Amygdala (tissue), 56 donors: ENCODE measurements at regions not wholly inside any gene's neighbourhood (a gene's known extent, or its start where the extent isn't known, plus 50 kb on each side); places are given as distances from the start of the nearest gene placed in this dataset.

Experiments
- DNase-seq, 56 donors: peaks; one replicate each; lab custom pipeline; 2025; lab: John Stamatoyannopoulos, UW

DNA sequence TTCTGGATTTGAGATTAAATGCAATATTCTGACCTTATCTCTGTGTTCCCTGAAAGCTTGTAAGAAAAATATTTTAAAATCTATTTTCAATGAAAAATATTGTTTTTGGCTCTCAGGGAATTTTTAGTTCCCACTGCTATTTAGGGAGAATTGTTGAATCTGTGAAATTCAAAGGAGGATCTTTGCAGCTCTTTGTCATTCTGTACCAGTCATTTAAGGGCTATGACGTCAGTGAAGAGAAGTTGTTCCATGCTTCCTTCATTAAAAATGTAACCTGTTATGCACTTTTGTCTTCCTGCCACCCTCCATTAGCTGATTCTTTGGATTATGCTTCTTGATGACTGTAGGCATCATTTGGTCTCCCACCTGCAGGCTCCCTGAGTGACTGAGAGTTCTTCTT, 427.8 kb upstream of the C2CD4B start:
- DNase-seq, result no peak

DNA sequence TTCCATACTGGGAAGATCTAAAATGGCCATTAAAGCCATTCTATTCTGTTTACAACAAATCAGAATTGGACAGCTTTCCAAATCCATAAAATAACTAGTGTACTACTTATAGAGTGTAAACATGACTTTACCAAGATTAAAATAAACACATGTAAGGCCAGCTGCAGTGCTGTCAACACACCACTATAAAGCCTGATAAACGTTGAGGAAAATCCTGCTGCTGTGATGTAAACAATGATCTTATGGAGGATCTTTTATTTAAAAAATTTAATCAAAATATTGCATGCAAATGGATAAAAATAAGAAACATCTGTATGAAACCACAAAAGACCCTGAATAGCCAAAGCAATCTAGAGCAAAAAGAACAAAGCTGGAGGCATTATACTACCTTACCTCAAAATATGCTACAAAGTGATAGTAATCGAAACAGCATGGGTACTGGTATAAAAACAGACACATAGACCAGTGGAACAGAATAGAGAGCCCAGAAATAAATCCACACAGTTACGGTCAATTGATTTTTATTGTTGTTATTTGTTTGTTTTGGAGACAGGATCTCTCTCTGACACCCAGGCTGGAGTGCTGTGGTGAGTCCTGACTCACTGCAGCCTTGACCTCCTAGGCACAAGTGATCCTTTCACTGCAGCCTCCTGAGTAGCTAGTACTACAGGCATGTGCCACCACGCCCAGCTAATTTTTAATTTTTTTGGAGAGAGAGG, 428.8 kb upstream of the C2CD4B start:
- no peak for DNase-seq

DNA sequence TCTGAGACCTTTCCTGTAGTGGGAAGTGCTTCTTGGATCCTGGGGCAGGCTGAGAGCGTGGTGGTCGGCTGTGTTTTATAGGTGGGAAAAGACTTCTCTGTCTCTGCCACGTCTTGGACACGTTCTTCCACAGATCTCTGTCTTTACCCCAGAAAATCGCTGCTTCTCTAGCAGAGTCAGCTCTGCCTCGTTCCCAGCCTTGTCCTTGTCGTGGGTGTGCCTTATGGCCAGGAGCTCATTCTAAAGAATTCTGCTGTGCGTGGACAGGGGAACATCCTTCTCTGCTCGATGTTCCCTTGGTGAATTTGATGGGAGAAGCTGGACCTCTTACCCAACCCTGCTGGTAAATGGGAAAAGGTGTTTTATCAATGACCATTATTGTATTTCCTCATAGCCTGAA, 433.1 kb upstream of the C2CD4B start:
- no peak for DNase-seq

DNA sequence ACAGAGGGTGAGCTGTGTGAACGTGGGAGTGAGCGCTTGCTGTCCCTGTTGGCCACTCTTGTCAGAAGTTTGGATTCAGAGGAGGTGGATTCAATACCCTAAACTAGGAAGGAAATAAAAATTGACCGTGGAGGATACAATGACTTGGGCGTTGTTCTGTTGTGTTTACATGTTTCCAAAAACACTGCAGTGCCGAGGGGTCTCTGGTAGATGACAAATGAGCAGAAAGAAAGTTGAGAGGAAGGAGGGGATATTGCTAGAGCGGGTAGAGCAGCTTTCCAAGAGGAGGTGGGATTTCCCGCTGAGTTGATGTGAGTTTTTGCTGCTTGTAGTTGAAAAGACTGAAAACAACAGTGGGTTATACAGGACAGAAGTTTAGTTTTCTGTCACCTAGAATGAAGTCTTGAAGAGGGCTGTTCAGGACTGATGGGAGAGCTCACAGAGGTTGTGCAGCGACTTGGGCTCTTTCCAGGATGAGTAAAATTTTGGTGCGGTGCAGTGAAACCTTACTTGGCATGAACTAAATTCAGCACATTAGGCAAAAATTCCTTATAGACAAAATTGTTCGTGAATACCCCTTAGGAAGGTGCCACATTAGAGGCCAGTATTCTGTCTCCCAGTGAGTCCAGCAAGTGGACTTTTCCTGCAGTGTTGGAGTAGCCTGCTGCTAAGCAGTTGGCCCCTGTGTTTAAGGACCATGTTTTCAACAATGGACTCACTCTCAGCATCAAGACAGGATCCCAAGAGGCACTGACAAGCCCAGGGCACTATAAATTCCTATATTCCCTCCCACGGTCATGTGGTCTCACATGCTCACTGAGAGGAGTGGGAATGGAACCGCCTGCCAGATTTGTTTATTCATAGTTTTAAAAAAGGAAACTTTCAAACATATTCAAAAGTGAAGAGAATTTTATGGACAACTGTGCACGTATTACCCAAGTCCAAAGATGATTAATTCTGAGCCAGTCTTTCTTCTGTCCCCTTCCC, 435.0 kb upstream of the C2CD4B start:
- DNase-seq, result no peak

DNA sequence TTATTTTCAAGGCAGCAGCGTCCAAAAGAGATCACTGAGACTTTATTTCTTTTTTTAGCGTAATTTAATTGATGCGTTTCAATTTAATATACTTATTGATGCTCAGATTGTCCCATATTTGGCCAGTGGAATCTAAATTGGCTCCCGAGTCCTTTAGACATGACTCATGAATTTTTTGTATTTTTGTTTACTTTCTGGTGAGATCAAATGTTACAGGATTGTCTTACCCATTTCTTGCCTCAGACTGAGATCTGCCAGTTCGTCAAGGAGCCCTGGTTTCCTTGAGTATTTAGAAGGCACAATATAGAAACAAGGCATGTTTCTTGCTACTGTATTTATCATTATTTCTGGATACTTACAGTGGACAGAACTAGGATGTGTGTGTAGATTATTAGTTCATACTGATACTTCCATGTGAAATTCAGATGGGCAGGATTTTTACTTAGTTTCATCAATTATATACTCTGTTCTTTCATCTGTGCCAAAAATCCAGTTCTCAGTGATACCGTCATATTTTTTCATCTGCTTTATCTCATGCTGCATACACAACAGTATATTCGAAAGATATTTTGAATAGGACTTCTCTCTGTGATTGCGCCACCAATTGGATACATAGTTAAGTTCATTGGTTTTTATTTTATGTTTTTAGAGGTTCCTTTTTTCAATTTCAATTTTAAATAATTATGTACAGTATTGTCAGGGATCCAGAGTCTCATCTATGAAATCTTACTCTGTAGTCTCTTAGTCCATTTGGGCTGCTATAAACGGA, 436.9 kb upstream of the C2CD4B start:
- no peak for DNase-seq

DNA sequence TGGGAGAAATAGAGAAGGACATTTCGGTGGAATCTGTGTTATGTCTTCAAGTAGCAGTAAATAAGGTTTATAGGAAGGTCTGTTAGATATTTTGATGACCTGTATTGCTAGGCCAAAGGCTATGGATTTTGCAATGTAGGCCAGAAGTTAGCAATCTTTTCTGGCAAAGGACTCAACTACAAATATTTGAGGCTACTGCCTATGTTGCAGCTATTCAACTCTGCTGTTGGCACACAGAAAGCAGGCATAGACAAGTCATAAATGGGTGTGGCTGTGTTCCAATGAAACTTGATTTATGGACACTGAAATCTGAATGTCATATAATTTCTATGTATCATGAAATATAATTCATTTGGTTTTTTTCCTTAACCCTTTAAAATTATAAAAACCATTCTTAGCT, 438.7 kb upstream of the C2CD4B start:
- DNase-seq, result no peak

DNA sequence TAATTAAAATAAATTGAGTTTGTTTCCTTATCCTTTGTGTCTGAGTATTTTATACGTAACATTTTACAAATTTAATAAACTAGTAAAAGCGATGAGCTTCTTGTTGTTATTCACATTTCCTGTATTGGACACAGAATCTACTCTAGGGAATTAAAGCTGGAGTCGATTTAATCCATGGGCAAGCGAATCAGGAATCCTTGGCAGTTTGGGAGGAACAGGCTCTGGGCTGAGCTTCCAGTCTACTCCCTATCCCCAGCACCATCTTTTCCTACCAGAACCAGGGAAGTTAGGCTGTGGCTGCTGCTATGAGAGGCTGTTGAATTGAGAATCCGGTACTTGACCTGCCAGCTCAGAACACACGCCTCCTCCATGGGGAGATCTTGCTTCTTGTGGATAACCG, 437.3 kb upstream of the TPM1 start:
- DNase-seq, result no peak

DNA sequence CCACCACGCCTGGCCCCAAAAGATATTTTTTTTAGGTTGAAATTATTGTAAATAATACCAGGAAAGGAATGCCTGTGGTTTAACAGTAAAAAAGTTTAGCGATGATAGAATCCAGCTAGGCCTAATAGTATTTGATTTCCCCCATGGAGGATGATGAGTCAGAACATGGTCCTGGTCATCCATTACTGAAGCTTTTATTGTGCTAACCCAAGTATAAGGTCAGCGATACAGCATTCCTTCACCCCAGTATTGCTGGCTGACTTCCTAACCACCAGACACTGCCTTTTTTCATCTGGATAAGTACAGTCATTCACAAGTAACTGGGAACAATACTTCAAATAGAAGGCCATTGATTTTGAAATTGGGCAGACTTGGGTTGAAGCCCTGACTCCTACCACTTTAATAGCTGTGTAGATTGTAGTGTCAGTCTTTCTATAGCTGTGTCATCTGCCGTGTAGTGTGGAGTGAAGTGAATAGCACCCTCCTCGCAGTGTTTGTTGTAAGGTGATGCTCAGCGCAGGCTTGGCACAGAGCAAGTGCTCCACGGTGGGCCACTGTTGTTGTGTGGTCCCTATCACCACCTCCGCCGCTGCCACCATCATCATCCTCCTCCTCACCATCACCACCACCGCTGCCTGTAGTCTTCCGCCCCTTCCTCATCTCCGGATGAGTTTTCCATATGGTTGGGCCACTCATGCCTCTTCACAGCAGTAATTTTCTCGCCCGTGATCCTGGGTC, 436.0 kb upstream of the TPM1 start:
- DNase-seq, result peak in 1 of 56 donors; percentile 6

DNA sequence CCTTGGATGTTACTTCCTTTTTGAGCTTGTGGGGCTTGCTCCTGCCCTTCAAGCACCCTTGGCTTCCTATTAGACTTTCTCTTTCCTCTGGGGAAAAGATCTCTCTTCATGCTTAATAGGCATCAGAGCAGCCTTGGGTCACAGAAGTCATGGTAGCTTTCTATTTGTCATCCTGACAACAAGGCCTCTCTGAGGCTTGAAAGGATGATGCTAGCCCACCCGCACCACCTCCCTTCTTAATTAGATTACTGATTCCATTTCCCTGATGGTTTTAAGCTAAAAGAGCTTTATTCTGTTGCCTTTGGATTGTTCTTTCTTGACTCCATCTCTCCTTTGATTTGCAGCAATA, 435.5 kb upstream of the TPM1 start:
- DNase-seq, result no peak

DNA sequence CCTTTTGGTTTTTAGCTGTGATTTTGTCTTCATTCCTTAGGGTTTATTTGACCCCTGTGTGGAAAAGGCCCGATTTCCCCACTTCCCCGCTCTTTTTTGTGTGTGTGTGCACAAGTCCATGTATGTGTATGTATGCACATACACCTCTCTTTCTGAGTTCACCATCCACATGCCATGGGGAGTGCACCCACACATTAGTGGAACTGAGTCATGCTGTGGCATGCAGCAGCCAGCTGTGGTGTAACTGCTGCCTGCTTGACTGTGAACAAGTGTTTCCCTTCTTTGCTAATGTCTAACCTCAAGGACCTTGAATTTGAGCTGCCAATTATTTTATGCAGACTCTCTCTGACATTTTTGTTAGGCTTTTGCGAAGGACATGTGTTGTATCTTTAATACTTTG, 434.9 kb upstream of the TPM1 start:
- DNase-seq, result no peak

DNA sequence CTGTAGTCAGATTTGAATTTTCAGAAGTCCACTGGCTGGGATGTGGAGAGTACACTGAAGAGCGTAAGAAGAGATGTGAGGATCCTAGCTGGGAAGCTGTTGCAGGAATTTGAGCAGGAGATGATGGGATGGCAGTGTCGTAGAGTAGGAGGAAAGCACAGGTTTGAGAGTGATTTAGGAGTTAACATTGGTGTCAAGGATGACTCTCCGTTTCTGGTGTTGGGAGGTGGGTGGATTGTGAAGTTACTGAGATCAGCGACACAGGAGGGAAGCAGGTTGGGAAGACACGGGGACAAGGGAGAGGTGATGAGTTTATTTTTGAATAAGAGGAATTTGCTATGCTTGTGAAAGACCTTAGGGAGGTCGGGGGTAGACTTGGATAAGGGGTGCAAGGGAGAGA, 434.2 kb upstream of the TPM1 start:
- DNase-seq, result no peak

DNA sequence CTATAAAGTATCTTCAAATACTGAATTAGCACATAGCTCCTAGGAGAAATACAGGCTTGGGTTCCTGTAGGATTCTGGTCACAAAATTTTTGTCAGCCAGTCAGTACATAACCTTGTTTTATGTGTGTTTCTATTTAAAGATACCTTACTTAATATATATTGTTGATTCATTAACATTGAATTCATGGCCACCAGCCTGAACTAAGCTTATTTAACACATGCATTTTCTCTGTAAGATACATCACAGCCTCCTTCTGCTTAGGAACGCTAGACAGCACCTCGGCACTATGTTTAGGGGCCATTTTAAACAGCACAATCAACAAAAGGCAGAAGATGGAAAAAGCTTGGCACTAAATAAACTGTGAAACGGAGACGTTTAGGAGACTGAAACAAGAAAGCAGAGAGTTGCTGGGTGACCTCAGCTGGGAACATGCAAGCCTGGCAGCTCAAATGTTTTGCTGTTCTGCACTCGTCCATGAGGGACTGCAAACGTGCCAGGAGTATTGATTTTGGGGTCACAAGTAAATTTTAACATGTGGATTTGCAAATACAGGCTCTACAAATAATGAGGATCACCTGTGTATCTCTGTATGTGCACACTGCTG, 432.2 kb upstream of the TPM1 start:
- DNase-seq, result no peak

DNA sequence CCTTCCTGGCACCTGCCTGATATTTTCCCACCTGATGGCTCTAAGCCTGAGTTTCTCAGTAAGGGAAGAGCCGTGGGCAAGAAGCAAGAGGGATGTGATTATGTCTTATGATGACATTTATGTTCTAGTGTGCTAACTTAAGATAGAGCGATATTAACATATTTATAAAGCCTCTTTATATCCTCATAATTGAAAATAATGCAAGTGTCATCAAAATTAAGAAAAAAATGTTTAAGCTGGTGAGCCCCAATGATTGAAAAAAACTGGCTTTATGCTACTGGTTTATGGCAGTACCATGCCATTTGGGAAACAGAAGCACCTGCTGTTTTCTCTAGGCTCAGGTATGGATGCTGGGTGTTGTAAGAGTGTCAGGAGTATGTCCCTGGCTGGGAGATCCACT, 431.5 kb upstream of the TPM1 start:
- DNase-seq, result no peak

DNA sequence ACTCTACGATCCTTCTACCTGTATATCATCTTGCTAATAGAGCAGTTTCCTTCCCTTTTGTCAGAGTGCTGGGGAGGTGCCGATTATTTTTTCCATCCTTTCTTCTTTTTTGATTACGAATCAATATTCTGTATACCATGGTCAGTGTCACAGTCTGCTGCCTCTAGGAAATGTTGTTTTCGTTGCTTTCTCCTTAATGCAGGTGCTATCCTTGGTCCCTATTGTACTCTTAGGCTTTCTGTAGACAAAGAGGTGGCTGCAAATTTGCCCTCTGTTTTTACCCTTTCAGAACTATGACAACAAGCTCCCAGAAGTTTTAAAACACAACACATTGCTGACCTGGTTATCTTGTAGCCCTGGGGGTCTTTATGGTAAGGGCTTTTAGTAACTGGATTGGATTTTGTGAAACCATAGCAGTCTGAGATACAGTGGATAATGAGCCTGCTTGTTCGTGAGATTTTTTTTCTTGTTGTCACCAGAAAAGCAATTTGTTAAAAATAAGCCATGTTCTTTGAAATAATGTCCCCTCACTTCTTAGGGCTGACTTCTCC, 430.3 kb upstream of the TPM1 start:
- no peak for DNase-seq

DNA sequence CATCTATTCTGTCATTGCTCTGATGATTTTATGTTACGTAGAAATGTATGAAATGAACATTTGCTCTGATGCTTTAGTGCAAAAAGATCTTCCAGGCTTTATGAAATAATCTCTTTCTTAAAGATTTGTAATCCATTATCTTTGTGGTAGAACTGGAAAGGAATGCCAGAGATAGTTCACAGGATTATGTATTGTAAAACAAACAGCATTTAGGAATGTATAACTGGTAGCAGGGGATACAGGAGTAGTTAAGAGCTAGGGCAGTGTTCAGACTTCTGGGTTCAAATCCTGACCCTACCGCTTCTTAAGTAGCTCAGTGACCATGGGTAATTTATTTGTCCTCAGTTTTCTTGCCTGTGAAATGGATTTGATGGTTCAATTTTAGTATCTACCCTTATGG, 429.8 kb upstream of the TPM1 start:
- DNase-seq, result no peak

DNA sequence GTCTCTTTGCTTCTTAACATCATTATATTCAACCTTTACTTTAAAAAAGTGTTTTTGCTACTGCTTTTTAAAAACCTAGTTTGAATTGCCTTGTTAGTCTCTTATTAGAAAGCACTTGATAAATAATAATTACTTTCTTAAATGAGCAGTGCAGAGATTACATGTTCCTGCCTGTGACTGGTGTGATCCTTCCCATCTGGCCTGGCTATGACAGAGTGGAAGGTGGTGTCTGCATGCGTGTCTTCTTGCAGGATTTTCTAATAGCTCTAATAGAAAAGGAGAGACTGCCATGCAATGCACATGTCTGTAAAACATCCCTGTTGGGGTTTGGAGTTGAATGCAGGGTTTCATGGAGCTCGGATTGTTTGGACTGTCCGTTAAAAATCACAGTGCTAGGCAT, 425.8 kb upstream of the TPM1 start:
- DNase-seq, result no peak

DNA sequence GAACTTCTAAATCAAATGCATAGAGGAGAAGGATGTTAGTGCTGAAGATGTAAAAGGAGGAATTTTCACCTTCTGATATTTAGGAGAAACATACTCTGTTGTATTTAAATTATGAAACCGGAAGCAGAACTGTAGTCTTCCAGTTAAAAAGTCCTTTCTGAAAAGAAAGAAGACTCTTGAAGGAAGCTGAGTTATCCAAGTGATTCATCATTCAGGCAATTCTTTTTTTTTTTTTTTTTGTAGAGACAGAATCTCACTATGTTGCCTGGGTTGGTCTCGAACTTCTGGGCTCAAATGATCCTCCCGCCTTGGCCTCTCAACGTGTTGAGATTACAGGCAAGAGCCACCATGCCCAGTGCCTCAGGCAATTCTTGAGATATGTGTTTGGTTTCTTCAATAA, 424.8 kb upstream of the TPM1 start:
- no peak for DNase-seq

DNA sequence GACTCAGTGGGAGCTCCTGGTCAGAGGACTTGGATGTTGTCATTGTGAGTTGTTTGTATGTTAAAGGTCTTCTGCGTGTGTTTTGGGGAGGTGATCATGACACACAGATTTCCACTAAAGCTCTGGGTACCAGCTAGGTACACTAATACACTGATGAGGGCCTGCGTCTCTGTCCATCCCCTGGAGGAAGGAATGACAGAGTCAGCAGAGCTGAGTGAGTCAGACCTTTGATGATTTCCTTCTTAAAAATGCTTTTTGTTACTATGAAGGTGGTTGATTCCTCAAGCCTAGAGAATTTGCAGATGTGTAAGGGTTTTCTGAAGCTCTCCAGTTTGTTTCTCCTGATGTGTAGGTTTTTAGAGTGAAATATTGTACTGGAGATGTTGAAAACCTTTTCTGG, 424.1 kb upstream of the TPM1 start:
- no peak for DNase-seq

DNA sequence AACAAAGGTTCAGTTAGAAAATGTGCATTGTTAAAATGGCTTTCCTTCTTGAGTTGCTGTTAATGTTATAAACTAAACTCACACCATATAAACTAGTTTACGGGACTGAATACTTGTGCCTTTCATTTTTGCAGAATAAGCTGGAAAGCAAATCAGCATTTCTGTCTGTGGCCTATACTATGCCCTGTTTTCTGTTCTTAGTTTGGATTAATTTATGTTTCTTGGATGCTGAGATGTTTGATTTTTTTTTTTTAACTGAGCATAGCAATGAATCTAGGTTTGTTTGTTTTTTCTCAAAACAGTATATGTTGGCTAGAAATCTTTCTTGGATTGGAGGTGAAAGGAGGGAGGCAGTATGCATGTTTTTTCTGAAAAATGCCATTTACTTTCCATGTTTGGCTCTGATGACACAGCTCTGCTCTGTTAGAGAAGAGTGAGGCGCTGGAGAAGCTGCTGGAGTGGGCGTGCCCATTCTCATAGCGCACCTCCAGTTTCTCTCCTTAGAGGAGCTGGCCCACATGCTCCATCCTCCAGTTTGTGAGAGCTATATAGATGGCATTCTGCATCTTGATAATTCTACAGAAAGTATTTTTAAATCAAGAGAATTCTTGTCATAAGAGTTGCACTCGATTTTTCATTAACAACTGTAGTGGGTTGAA, 423.6 kb upstream of the TPM1 start:
- DNase-seq, result peak in 1 of 56 donors; percentile 4
